ENCODE measurements at regions not wholly inside any gene's neighbourhood (a gene's known extent, or its start where the extent isn't known, plus 50 kb on each side); places are given as distances from the start of the nearest gene placed in this dataset.

DNA sequence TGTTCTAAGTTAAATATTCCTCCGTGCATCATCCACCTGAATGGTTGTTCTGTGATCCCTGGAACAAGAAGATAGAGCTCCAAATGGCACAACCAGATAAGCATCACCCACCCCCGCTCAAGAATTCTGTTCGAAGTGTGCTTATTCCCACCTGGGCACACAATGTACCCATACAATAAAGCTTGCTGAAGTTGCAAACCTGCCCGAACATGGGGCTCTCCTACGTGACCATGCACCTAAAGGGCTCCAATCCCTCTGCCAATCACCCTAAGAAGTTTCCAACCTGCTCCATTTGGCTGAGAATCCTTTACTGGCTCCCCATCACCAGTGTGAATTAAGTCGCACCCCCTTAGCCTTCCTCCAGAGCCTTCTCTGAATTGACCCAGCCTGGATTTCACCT, 1157.4 kb downstream of the TBC1D22A start:
- H3K4me3 ChIP-seq: no peak overlapping the region
- 71 to 86% (median 80%) methylated on average over 6 of the region's 6 CpGs for WGBS, 4 donors

DNA sequence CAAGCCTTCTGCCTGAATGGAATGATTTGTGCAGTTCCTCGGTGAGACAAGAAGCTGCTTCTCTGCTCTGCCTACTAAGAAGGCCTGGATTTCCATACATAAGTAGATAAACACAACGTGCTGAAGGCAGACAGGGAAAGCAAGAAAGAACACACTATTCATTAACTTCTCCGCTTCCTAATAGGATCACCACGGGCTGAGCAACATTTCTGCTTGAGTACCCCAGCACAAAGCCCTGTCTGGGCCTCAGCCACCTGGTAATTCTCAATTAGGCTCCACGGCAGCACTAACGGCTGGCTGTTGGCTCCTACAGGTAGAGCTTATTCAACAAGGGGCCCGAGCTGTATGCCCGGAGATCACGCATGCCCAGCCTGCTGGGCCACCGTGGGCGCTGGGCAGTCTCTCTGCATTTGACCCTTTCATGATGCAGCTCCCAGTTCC, 1156.6 kb downstream of the TBC1D22A start:
- intact Hi-C loops (cut with DNase I): no loop called here
- TF ChIP-seq, protein P1, sequence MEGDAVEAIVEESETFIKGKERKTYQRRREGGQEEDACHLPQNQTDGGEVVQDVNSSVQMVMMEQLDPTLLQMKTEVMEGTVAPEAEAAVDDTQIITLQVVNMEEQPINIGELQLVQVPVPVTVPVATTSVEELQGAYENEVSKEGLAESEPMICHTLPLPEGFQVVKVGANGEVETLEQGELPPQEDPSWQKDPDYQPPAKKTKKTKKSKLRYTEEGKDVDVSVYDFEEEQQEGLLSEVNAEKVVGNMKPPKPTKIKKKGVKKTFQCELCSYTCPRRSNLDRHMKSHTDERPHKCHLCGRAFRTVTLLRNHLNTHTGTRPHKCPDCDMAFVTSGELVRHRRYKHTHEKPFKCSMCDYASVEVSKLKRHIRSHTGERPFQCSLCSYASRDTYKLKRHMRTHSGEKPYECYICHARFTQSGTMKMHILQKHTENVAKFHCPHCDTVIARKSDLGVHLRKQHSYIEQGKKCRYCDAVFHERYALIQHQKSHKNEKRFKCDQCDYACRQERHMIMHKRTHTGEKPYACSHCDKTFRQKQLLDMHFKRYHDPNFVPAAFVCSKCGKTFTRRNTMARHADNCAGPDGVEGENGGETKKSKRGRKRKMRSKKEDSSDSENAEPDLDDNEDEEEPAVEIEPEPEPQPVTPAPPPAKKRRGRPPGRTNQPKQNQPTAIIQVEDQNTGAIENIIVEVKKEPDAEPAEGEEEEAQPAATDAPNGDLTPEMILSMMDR (IDR thresholded peaks at IDR 0.05): no peak
- no peak for TF ChIP-seq POLR2A (IDR thresholded peaks at IDR 0.05)
- H3K4me1 ChIP-seq (replicated peaks in 1 of 2): no peaks in the 10 kb centered on the region
- H3K27me3 ChIP-seq: no peaks in the 10 kb centered on the region
- WGBS, 4 donors: 72 to 83% (median 77%) methylated on average over 7 to 11 of the region's 11 CpGs
- no peak overlapping the region for H3K27ac ChIP-seq
- H3K4me3 ChIP-seq: no peak overlapping the region
- no peaks in the 10 kb centered on the region for H3K36me3 ChIP-seq (replicated peaks in 1 of 2)
- H3K9me3 ChIP-seq (replicated peaks in 1 of 3): no peaks in the 10 kb centered on the region
- no peak for DNase-seq

More for the DNA sequence above, 1157.4 kb downstream of the TBC1D22A start:
- Histone ChIP-seq H3K9me3 (replicated peaks in 1 of 3) (no peaks in the 10 kb centered on the region), H3K27me3 (no peaks in the 10 kb centered on the region), H3K27ac (no peak overlapping the region), H3K36me3 (replicated peaks in 1 of 2) (no peaks in the 10 kb centered on the region), H3K4me1 (replicated peaks in 1 of 2) (no peaks in the 10 kb centered on the region)
- no peak for TF ChIP-seq POLR2A (IDR thresholded peaks at IDR 0.05)
- TF ChIP-seq, protein P1 (IDR thresholded peaks at IDR 0.05): no peak
- DNase-seq: no peak
- intact Hi-C loops (cut with DNase I): no loop called here

DNA sequence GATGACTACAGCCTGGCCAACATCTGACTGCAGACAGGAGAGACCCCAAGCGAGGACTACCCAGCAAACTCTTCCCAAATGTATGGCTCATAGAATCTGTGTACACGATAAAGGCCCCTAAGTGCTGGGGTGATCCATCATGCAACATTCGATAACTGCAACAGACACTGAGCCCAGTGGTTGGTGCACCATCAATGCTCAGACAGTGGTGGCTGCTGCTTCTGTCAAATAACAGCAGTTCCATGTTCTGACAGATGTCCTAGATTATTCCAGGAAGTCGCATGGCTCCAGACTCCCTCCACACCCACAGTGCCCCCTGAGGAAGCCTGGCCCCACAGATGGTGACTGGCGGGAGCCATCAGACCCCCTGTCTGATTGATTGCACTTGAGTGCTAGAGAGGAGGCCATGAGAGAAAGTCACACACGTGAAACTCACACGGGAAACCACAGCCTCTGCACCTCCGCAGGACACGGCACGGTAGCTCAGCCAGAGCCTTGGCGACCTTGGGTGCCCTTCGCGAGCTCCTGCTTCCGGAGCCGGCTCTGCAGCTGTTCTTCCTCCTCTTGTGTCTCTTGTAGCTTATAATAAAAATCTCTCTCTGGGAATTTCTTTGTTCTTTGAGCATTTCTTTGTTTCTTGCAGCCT, 1155.9 kb downstream of the TBC1D22A start:
- DNase-seq: no peak
- Histone ChIP-seq H3K27me3 (no peaks in the 10 kb centered on the region), H3K36me3 (replicated peaks in 1 of 2) (no peaks in the 10 kb centered on the region), H3K4me1 (replicated peaks in 1 of 2) (no peaks in the 10 kb centered on the region), H3K9me3 (replicated peaks in 1 of 3) (no peaks in the 10 kb centered on the region), H3K4me3 (no peak overlapping the region), H3K27ac (no peak overlapping the region)
- intact Hi-C loops (cut with DNase I): no loop called here
- 32 to 57% (median 45%) methylated on average over 9 to 15 of the region's 15 CpGs for WGBS, 4 donors
- TF ChIP-seq, protein P1 (IDR thresholded peaks at IDR 0.05): no peak
- TF ChIP-seq POLR2A (IDR thresholded peaks at IDR 0.05): no peak

DNA sequence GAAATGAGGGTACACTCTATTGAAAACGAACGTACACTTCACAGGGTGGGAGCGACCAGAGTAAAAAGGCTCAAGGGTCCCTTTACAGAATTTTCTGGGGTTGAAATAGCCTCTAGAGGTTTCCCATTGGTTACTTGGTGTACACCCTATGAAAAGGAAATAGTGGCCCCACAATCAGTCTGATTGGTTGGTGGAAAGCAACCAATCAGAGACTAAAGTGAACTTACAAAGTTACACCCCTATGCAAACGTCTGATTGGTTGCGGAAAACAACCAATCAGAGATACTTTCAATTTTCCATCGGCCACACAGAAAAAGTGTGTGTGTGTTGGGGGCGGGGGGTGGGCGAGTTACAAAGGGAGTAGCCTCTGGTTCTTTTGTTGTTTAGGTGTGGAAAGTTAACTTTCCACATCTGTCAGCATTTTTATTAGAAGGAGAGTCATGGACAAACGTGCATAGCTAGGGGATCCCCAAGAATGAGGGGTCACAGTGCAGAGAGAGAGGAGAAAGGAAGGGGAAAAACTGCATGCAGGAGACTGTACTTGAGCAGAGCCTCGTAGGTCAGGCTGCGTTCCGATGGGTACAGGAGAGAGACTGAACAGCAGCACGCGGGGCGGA, 1152.1 kb downstream of the TBC1D22A start:
- H3K4me1 ChIP-seq (replicated peaks in 1 of 2): no peaks in the 10 kb centered on the region
- 78 to 83% (median 80%) methylated on average over 15 of the region's 15 CpGs for WGBS, 4 donors
- H3K4me3 ChIP-seq: no peak overlapping the region
- no peak for DNase-seq
- H3K27ac ChIP-seq: no peak overlapping the region
- H3K27me3 ChIP-seq: no peaks in the 10 kb centered on the region
- no peaks in the 10 kb centered on the region for H3K9me3 ChIP-seq (replicated peaks in 1 of 3)
- intact Hi-C loops (cut with DNase I): no loop called here
- no peaks in the 10 kb centered on the region for H3K36me3 ChIP-seq (replicated peaks in 1 of 2)
- no peak for TF ChIP-seq POLR2A (IDR thresholded peaks at IDR 0.05)
- TF ChIP-seq, protein P1 (IDR thresholded peaks at IDR 0.05): no peak

All from adrenal gland (tissue), 9 donors.